GM23248 (cell line): ENCODE measurements at regions not wholly inside any gene's neighbourhood (a gene's known extent, or its start where the extent isn't known, plus 50 kb on each side); places are given as distances from the start of the nearest gene placed in this dataset.

Source experiments
- DNase-seq: peaks from one replicate; pipeline ENCODE4 v3.0.0-alpha.2; 2015
- H2AFZ ChIP-seq: fragments of 200-600 bp; sonication (generic); 2 replicates; pipeline ENCODE4 v1.6.1; 2016; ENCODE audit warnings: antibody characterized with exemption
- H3F3A ChIP-seq: fragments of 200-600 bp; sonication (generic); 2 replicates; pipeline ENCODE4 v1.6.1; 2016; ENCODE audit warnings: mild to moderate bottlenecking, antibody characterized with exemption, mixed run types; ENCODE audit not compliant: insufficient read depth
- H3K27ac ChIP-seq: fragments of 200-600 bp; sonication (generic); 2 replicates; pipeline ENCODE4 v1.5.1; 2016; ENCODE audit warnings: mild to moderate bottlenecking
- H3K27me3 ChIP-seq: fragments of 200-600 bp; sonication (generic); replicated peaks from 2 replicates; pipeline ENCODE4 v1.6.1; 2016; ENCODE audit warnings: mild to moderate bottlenecking; ENCODE audit not compliant: insufficient read depth
- H3K36me3 ChIP-seq: fragments of 200-600 bp; sonication (generic); 2 replicates; pipeline ENCODE4 v1.6.1; 2016; ENCODE audit warnings: low read depth, mild to moderate bottlenecking
- H3K4me1 ChIP-seq: fragments of 200-600 bp; sonication (generic); 2 replicates; pipeline ENCODE4 v1.6.1; 2016; ENCODE audit warnings: mild to moderate bottlenecking; ENCODE audit not compliant: insufficient read depth
- H3K4me2 ChIP-seq: fragments of 200-600 bp; sonication (generic); one replicate; pipeline ENCODE4 v1.6.1; 2016; ENCODE audit warnings: mild to moderate bottlenecking; ENCODE audit not compliant: unreplicated experiment
- H3K4me3 ChIP-seq: fragments of 200-600 bp; sonication (generic); 2 replicates; pipeline ENCODE4 v1.5.1; 2016; ENCODE audit warnings: mild to moderate bottlenecking
- H3K79me2 ChIP-seq: fragments of 200-600 bp; sonication (generic); 2 replicates; pipeline ENCODE4 v1.6.1; 2016; ENCODE audit warnings: mild to moderate bottlenecking; ENCODE audit not compliant: insufficient read depth
- H3K9ac ChIP-seq: fragments of 200-600 bp; sonication (generic); 2 replicates; pipeline ENCODE4 v1.6.1; 2016; ENCODE audit warnings: mild to moderate bottlenecking
- H3K9me2 ChIP-seq: fragments of 200-600 bp; sonication (generic); 2 replicates; pipeline ENCODE4 v1.6.1; 2016; ENCODE audit warnings: mixed run types, mild to moderate bottlenecking, moderate library complexity; ENCODE audit not compliant: insufficient read depth
- H3K9me3 ChIP-seq: fragments of 200-600 bp; sonication (generic); one replicate; pipeline ENCODE4 v1.6.1; 2017; ENCODE audit warnings: low read depth
- H4K20me1 ChIP-seq: fragments of 200-600 bp; sonication (generic); 2 replicates; pipeline ENCODE4 v1.6.0; 2016; ENCODE audit not compliant: insufficient read depth
- EZH2 ChIP-seq: fragments of 200-600 bp; sonication (generic); IDR thresholded peaks from 2 replicates; pipeline ENCODE4 v1.6.1; 2018; ENCODE audit warnings: antibody characterized with exemption, mild to moderate bottlenecking; ENCODE audit not compliant: insufficient read depth, poor library complexity, severe bottlenecking
- EZH2phosphoT487 ChIP-seq: fragments of 200-600 bp; sonication (generic); IDR thresholded peaks from 2 replicates; pipeline ENCODE4 v1.6.1; 2018; ENCODE audit warnings: antibody characterized with exemption, moderate library complexity, mild to moderate bottlenecking, low read depth; ENCODE audit not compliant: insufficient read depth
- WGBS, 2 experiments: methylation state at CpG; one replicate each; pipeline ENCODE4 v1.1.6; 2015 to 2017; ENCODE audit warnings: low lambda C conversion rate in 2 of 2, low coverage in 1 of 2; ENCODE audit errors: missing lambda C conversion rate in 2 of 2; 5-methylcytosine and 5-hydroxymethylcytosine counted together
- in situ Hi-C: fragments of 300-500 bp; cut with MboI; formaldehyde crosslinking; loops from 2 replicates; pipeline ENCODE4 v1.15.0; 2020

- no peak for TF ChIP-seq EZH2
- no peak for TF ChIP-seq EZH2phosphoT487
- Histone ChIP-seq H3K4me3 (no peak overlapping the region), H3K9me3 (no peaks in the 10 kb centered on the region), H4K20me1 (no peaks in the 10 kb centered on the region), H2AFZ (no peak overlapping the region), H3K79me2 (no peaks in the 10 kb centered on the region), H3K4me1 (no peaks in the 10 kb centered on the region), H3K4me2 (no peak overlapping the region), H3K27ac (no peak overlapping the region), H3K36me3 (no peaks in the 10 kb centered on the region), H3K9ac (no peak overlapping the region), H3K27me3 (no peaks in the 10 kb centered on the region), H3K9me2 (no peaks in the 10 kb centered on the region), H3F3A (no peaks in the 10 kb centered on the region)
- DNase-seq: no peak
- in situ Hi-C loops: no loop called here
Observed at GRCh38 chr2:65850695-65851094, 418.3 kb upstream of the SPRED2 start.

GRCh38 chr2:65846989-65847678, 414.7 kb upstream of the SPRED2 start:
- H3K4me2 ChIP-seq: no peak overlapping the region
- WGBS, 2 experiments: 0 to 1% methylated on average over 9 of the region's 9 CpGs
- no peak overlapping the region for H3K27ac ChIP-seq
- no peak for TF ChIP-seq EZH2
- TF ChIP-seq EZH2phosphoT487: no peak
- no peaks in the 10 kb centered on the region for H3K9me3 ChIP-seq
- H3K4me1 ChIP-seq: no peaks in the 10 kb centered on the region
- no peak overlapping the region for H3K4me3 ChIP-seq
- no peaks in the 10 kb centered on the region for H3K27me3 ChIP-seq
- no peaks in the 10 kb centered on the region for H3F3A ChIP-seq
- no peaks in the 10 kb centered on the region for H3K36me3 ChIP-seq
- no peaks in the 10 kb centered on the region for H3K79me2 ChIP-seq
- H4K20me1 ChIP-seq: no peaks in the 10 kb centered on the region
- H3K9me2 ChIP-seq: no peaks in the 10 kb centered on the region
- H2AFZ ChIP-seq: no peak overlapping the region
- no peak for DNase-seq
- no peak overlapping the region for H3K9ac ChIP-seq
- in situ Hi-C loops: no loop called here

GRCh38 chr2:65845442-65846182, 413.2 kb upstream of the SPRED2 start:
- Histone ChIP-seq H3K27me3 (no peaks in the 10 kb centered on the region), H2AFZ (no peak overlapping the region), H3K4me1 (no peaks in the 10 kb centered on the region), H3K4me2 (no peak overlapping the region), H3K4me3 (no peak overlapping the region), H4K20me1 (no peaks in the 10 kb centered on the region), H3K79me2 (no peaks in the 10 kb centered on the region), H3K36me3 (no peaks in the 10 kb centered on the region), H3K9me2 (no peaks in the 10 kb centered on the region), H3K9me3 (no peaks in the 10 kb centered on the region), H3F3A (no peaks in the 10 kb centered on the region), H3K9ac (no peak overlapping the region), H3K27ac (no peak overlapping the region)
- DNase-seq: no peak
- TF ChIP-seq EZH2phosphoT487 (no peak), EZH2 (no peak)
- in situ Hi-C loops: no loop called here
- 23 to 29% methylated on average over 5 of the region's 5 CpGs for WGBS, 2 experiments

- in situ Hi-C loops: no loop called here
- Histone ChIP-seq H3K79me2 (no peaks in the 10 kb centered on the region), H3K9ac (no peak overlapping the region), H3K27ac (no peak overlapping the region), H3K27me3 (no peaks in the 10 kb centered on the region), H3K4me3 (no peak overlapping the region), H3F3A (no peaks in the 10 kb centered on the region), H2AFZ (no peak overlapping the region), H3K4me2 (no peak overlapping the region), H3K36me3 (no peaks in the 10 kb centered on the region), H3K9me3 (no peaks in the 10 kb centered on the region), H4K20me1 (no peaks in the 10 kb centered on the region), H3K4me1 (no peaks in the 10 kb centered on the region), H3K9me2 (no peaks in the 10 kb centered on the region)
- no peak for DNase-seq
- 72 to 74% methylated on average over 1 of the region's 1 CpG for WGBS, 2 experiments
- no peak for TF ChIP-seq EZH2phosphoT487
- TF ChIP-seq EZH2: no peak
Observed at GRCh38 chr2:65842104-65842503, 409.7 kb upstream of the SPRED2 start.
